GM23338 (cell line): ENCODE measurements at regions not wholly inside any gene's neighbourhood (a gene's known extent, or its start where the extent isn't known, plus 50 kb on each side); places are given as distances from the start of the nearest gene placed in this dataset.

Experiments used
- ATAC-seq: fragments of 200-7000 bp; cut with Tn5 transposase; 3 replicates; pipeline ENCODE4 v1.9.1; 2020
- DNase-seq: peaks from one replicate; pipeline ENCODE4 v3.0.0-alpha.2; 2015; ENCODE audit warnings: low spot score
- H2AFZ ChIP-seq: fragments of 200-600 bp; sonication (generic); 2 replicates; pipeline ENCODE4 v1.8.0; 2016; ENCODE audit warnings: antibody characterized with exemption, mild to moderate bottlenecking, moderate library complexity
- H3F3A ChIP-seq: fragments of 200-600 bp; sonication (generic); replicated peaks from 2 replicates; pipeline ENCODE4 v1.8.0; 2017; ENCODE audit warnings: antibody characterized with exemption, mixed run types, low read depth
- H3K27ac ChIP-seq: fragments of 200-600 bp; sonication (generic); 2 replicates; pipeline ENCODE4 v1.6.1; 2016; ENCODE audit warnings: low read depth
- H3K27me3 ChIP-seq: fragments of 200-600 bp; sonication (generic); 2 replicates; pipeline ENCODE4 v1.8.0; 2016; ENCODE audit warnings: mild to moderate bottlenecking, mixed run types, moderate library complexity; ENCODE audit not compliant: insufficient read depth
- H3K36me3 ChIP-seq: fragments of 200-600 bp; sonication (generic); 2 replicates; pipeline ENCODE4 v1.8.0; 2016; ENCODE audit warnings: mild to moderate bottlenecking; ENCODE audit not compliant: insufficient read depth
- H3K4me1 ChIP-seq: fragments of 200-600 bp; sonication (generic); 2 replicates; pipeline ENCODE4 v1.8.0; 2016; ENCODE audit warnings: mild to moderate bottlenecking, moderate library complexity; ENCODE audit not compliant: insufficient read depth
- H3K4me2 ChIP-seq: fragments of 200-600 bp; sonication (generic); 2 replicates; pipeline ENCODE4 v1.7.1; 2017; ENCODE audit warnings: mixed run types
- H3K4me3 ChIP-seq: fragments of 200-600 bp; sonication (generic); 2 replicates; pipeline ENCODE4 v1.6.1; 2016; ENCODE audit warnings: mixed run types
- H3K79me2 ChIP-seq: fragments of 200-600 bp; sonication (generic); replicated peaks from 2 replicates; pipeline ENCODE4 v1.8.0; 2017; ENCODE audit warnings: mild to moderate bottlenecking; ENCODE audit not compliant: insufficient read depth
- H3K9me2 ChIP-seq: fragments of 200-600 bp; sonication (generic); 2 replicates; pipeline ENCODE4 v1.8.0; 2017; ENCODE audit not compliant: insufficient read depth
- H4K20me1 ChIP-seq: fragments of 200-600 bp; sonication (generic); replicated peaks from 2 replicates; pipeline ENCODE4 v1.8.0; 2017; ENCODE audit warnings: mild to moderate bottlenecking; ENCODE audit not compliant: insufficient read depth
- H3K27ac Mint-ChIP-seq: 2 replicates; pipeline ENCODE4 v1.8.0; 2020; ENCODE audit warnings: inconsistent platforms, mild to moderate bottlenecking, moderate library complexity, mixed read lengths
- H3K27me3 Mint-ChIP-seq: 3 replicates; pipeline ENCODE4 v1.8.0; 2022; ENCODE audit warnings: low read depth, mild to moderate bottlenecking, moderate library complexity, mixed read lengths, inconsistent platforms; ENCODE audit not compliant: insufficient read depth, poor library complexity
- H3K36me3 Mint-ChIP-seq: 3 replicates; pipeline ENCODE4 v1.8.0; 2021; ENCODE audit warnings: low read depth, mild to moderate bottlenecking, inconsistent platforms, moderate library complexity, mixed read lengths
- H3K4me1 Mint-ChIP-seq: 3 replicates; pipeline ENCODE4 v1.8.0; 2020; ENCODE audit warnings: mild to moderate bottlenecking, inconsistent platforms, mixed read lengths
- H3K4me3 Mint-ChIP-seq: 3 replicates; pipeline ENCODE4 v1.8.0; 2021; ENCODE audit warnings: moderate library complexity, mild to moderate bottlenecking, inconsistent platforms, mixed read lengths
- H3K9me3 Mint-ChIP-seq: 3 replicates; pipeline ENCODE4 v1.8.0; 2020; ENCODE audit warnings: moderate library complexity, mild to moderate bottlenecking, inconsistent platforms, mixed read lengths
- CREB1 ChIP-seq: fragments of 250-450 bp; sonication (Bioruptor Pico); IDR thresholded peaks from 2 replicates; pipeline ENCODE4 v1.5.0; 2020; ENCODE audit warnings: low read depth, mild to moderate bottlenecking, moderate library complexity
- EZH2 ChIP-seq: fragments of 200-600 bp; sonication (generic); IDR thresholded peaks from one replicate; pipeline ENCODE4 v1.8.0; 2017; ENCODE audit warnings: antibody characterized with exemption, mild to moderate bottlenecking, low read depth; ENCODE audit not compliant: unreplicated experiment
- EZH2phosphoT487 ChIP-seq: fragments of 200-600 bp; sonication (generic); IDR thresholded peaks from one replicate; pipeline ENCODE4 v1.8.1; 2018; ENCODE audit warnings: antibody characterized with exemption; ENCODE audit not compliant: unreplicated experiment
- JUNB ChIP-seq: IDR thresholded peaks from one replicate; pipeline ENCODE4 v1.6.1; 2016; ENCODE audit warnings: antibody characterized with exemption; ENCODE audit not compliant: unreplicated experiment
- NANOG ChIP-seq: IDR thresholded peaks from 2 replicates; pipeline ENCODE4 v1.6.1; 2016; ENCODE audit warnings: antibody characterized with exemption, borderline replicate concordance
- POLR2AphosphoS5 ChIP-seq: IDR thresholded peaks from 2 replicates; pipeline ENCODE4 v1.6.1; 2016; ENCODE audit warnings: antibody characterized with exemption, low read depth
- STAT1 ChIP-seq: IDR thresholded peaks from one replicate; pipeline ENCODE4 v1.6.1; 2016; ENCODE audit warnings: antibody characterized with exemption; ENCODE audit not compliant: unreplicated experiment
- ZNF114 ChIP-seq: fragments of 250-450 bp; sonication (Bioruptor Pico); IDR thresholded peaks from 2 replicates; pipeline ENCODE4 v1.5.0; 2020; ENCODE audit warnings: mild to moderate bottlenecking, moderate library complexity
- ZNF331 ChIP-seq: fragments of 250-450 bp; sonication (Bioruptor Pico); IDR thresholded peaks from 2 replicates; pipeline ENCODE4 v1.5.0; 2020; ENCODE audit warnings: low read depth, mild to moderate bottlenecking, moderate library complexity
- TF ChIP-seq, protein P1 (sequence below): IDR thresholded peaks from one replicate; pipeline ENCODE4 v1.6.1; 2018; ENCODE audit warnings: antibody characterized with exemption; ENCODE audit not compliant: unreplicated experiment
- TF ChIP-seq, protein P2 (sequence below): IDR thresholded peaks from 2 replicates; pipeline ENCODE4 v1.6.1; 2016; ENCODE audit warnings: antibody characterized with exemption
- TF ChIP-seq, protein P3 (sequence below): fragments of 250-450 bp; sonication (Bioruptor Pico); IDR thresholded peaks from 2 replicates; pipeline ENCODE4 v1.5.0; 2020; ENCODE audit warnings: mild to moderate bottlenecking, moderate library complexity
- TF ChIP-seq, protein P4 (sequence below), 2 experiments: fragments of 200-600 bp in 1 of 2; sonication (generic) in 1 of 2; conservative IDR thresholded peaks; 2 replicates each; pipeline versions ENCODE4 v1.5.1 to v1.6.1; 2016 to 2017; ENCODE audit warnings: antibody characterized with exemption in 2 of 2, low read depth in 2 of 2, mild to moderate bottlenecking in 2 of 2, moderate library complexity in 1 of 2

DNA sequence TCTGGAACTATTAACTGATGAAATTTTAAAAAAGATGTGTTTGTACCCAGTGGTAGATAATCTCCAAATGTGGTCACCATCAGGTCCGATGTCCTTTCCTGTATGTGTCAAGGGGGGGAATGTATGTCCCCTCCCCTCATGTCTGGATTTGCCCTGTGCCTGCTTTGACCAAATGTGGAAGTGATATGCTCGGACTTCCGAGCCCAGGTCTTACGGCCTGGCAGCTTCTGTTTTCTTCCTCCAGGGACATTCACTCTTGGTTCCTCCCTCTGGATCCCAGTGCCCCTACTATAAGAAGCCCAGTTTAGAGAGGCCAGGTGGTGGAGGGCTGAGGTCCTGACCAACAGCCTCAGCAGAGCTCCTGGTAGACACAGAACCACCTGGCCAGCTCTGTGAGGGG lies 75.5 kb downstream of the CCR1 start:
- H3K9me3 Mint-ChIP-seq, result no peaks in the 10 kb centered on the region
- no peaks in the 10 kb centered on the region for H3K27me3 ChIP-seq
- ATAC-seq, result no peak
- no peaks in the 10 kb centered on the region for H3F3A ChIP-seq
- H3K4me1 ChIP-seq, result no peaks in the 10 kb centered on the region
- no peaks in the 10 kb centered on the region for H3K27me3 Mint-ChIP-seq
- H4K20me1 ChIP-seq, result no peaks in the 10 kb centered on the region
- TF ChIP-seq ZNF114 (CRISPR knock-in tag) (no peak), CREB1 (CRISPR knock-in tag) (no peak), EZH2phosphoT487 (no peak), JUNB (no peak), STAT1 (no peak), NANOG (no peak), EZH2 (no peak), POLR2AphosphoS5 (no peak), ZNF331 (CRISPR knock-in tag) (no peak)
- TF ChIP-seq, protein P1, sequence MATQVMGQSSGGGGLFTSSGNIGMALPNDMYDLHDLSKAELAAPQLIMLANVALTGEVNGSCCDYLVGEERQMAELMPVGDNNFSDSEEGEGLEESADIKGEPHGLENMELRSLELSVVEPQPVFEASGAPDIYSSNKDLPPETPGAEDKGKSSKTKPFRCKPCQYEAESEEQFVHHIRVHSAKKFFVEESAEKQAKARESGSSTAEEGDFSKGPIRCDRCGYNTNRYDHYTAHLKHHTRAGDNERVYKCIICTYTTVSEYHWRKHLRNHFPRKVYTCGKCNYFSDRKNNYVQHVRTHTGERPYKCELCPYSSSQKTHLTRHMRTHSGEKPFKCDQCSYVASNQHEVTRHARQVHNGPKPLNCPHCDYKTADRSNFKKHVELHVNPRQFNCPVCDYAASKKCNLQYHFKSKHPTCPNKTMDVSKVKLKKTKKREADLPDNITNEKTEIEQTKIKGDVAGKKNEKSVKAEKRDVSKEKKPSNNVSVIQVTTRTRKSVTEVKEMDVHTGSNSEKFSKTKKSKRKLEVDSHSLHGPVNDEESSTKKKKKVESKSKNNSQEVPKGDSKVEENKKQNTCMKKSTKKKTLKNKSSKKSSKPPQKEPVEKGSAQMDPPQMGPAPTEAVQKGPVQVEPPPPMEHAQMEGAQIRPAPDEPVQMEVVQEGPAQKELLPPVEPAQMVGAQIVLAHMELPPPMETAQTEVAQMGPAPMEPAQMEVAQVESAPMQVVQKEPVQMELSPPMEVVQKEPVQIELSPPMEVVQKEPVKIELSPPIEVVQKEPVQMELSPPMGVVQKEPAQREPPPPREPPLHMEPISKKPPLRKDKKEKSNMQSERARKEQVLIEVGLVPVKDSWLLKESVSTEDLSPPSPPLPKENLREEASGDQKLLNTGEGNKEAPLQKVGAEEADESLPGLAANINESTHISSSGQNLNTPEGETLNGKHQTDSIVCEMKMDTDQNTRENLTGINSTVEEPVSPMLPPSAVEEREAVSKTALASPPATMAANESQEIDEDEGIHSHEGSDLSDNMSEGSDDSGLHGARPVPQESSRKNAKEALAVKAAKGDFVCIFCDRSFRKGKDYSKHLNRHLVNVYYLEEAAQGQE, result no peak
- TF ChIP-seq, protein P2, sequence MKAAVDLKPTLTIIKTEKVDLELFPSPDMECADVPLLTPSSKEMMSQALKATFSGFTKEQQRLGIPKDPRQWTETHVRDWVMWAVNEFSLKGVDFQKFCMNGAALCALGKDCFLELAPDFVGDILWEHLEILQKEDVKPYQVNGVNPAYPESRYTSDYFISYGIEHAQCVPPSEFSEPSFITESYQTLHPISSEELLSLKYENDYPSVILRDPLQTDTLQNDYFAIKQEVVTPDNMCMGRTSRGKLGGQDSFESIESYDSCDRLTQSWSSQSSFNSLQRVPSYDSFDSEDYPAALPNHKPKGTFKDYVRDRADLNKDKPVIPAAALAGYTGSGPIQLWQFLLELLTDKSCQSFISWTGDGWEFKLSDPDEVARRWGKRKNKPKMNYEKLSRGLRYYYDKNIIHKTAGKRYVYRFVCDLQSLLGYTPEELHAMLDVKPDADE, result no peak
- TF ChIP-seq, protein P3, sequence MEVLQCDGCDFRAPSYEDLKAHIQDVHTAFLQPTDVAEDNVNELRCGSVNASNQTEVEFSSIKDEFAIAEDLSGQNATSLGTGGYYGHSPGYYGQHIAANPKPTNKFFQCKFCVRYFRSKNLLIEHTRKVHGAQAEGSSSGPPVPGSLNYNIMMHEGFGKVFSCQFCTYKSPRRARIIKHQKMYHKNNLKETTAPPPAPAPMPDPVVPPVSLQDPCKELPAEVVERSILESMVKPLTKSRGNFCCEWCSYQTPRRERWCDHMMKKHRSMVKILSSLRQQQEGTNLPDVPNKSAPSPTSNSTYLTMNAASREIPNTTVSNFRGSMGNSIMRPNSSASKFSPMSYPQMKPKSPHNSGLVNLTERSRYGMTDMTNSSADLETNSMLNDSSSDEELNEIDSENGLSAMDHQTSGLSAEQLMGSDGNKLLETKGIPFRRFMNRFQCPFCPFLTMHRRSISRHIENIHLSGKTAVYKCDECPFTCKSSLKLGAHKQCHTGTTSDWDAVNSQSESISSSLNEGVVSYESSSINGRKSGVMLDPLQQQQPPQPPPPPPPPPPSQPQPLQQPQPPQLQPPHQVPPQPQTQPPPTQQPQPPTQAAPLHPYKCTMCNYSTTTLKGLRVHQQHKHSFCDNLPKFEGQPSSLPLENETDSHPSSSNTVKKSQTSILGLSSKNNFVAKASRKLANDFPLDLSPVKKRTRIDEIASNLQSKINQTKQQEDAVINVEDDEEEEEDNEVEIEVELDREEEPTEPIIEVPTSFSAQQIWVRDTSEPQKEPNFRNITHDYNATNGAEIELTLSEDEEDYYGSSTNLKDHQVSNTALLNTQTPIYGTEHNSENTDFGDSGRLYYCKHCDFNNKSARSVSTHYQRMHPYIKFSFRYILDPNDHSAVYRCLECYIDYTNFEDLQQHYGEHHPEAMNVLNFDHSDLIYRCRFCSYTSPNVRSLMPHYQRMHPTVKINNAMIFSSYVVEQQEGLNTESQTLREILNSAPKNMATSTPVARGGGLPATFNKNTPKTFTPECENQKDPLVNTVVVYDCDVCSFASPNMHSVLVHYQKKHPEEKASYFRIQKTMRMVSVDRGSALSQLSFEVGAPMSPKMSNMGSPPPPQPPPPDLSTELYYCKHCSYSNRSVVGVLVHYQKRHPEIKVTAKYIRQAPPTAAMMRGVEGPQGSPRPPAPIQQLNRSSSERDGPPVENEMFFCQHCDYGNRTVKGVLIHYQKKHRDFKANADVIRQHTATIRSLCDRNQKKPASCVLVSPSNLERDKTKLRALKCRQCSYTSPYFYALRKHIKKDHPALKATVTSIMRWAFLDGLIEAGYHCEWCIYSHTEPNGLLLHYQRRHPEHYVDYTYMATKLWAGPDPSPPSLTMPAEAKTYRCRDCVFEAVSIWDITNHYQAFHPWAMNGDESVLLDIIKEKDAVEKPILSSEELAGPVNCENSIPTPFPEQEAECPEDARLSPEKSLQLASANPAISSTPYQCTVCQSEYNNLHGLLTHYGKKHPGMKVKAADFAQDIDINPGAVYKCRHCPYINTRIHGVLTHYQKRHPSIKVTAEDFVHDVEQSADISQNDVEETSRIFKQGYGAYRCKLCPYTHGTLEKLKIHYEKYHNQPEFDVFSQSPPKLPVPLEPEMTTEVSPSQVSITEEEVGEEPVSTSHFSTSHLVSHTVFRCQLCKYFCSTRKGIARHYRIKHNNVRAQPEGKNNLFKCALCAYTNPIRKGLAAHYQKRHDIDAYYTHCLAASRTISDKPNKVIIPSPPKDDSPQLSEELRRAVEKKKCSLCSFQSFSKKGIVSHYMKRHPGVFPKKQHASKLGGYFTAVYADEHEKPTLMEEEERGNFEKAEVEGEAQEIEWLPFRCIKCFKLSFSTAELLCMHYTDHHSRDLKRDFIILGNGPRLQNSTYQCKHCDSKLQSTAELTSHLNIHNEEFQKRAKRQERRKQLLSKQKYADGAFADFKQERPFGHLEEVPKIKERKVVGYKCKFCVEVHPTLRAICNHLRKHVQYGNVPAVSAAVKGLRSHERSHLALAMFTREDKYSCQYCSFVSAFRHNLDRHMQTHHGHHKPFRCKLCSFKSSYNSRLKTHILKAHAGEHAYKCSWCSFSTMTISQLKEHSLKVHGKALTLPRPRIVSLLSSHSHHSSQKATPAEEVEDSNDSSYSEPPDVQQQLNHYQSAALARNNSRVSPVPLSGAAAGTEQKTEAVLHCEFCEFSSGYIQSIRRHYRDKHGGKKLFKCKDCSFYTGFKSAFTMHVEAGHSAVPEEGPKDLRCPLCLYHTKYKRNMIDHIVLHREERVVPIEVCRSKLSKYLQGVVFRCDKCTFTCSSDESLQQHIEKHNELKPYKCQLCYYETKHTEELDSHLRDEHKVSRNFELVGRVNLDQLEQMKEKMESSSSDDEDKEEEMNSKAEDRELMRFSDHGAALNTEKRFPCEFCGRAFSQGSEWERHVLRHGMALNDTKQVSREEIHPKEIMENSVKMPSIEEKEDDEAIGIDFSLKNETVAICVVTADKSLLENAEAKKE, result no peak
- TF ChIP-seq, protein P4, sequence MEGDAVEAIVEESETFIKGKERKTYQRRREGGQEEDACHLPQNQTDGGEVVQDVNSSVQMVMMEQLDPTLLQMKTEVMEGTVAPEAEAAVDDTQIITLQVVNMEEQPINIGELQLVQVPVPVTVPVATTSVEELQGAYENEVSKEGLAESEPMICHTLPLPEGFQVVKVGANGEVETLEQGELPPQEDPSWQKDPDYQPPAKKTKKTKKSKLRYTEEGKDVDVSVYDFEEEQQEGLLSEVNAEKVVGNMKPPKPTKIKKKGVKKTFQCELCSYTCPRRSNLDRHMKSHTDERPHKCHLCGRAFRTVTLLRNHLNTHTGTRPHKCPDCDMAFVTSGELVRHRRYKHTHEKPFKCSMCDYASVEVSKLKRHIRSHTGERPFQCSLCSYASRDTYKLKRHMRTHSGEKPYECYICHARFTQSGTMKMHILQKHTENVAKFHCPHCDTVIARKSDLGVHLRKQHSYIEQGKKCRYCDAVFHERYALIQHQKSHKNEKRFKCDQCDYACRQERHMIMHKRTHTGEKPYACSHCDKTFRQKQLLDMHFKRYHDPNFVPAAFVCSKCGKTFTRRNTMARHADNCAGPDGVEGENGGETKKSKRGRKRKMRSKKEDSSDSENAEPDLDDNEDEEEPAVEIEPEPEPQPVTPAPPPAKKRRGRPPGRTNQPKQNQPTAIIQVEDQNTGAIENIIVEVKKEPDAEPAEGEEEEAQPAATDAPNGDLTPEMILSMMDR (conservative IDR thresholded peaks at IDR 0.05; ENCODE audit: low read depth in 2 of 2), result no peak
- no peaks in the 10 kb centered on the region for H3K4me1 Mint-ChIP-seq
- no peaks in the 10 kb centered on the region for H3K36me3 Mint-ChIP-seq
- no peak overlapping the region for H3K4me3 ChIP-seq
- no peak overlapping the region for H3K27ac ChIP-seq
- no peak overlapping the region for H2AFZ ChIP-seq
- no peak for DNase-seq
- H3K4me3 Mint-ChIP-seq, result no peak overlapping the region
- H3K4me2 ChIP-seq, result no peak overlapping the region
- H3K79me2 ChIP-seq, result no peaks in the 10 kb centered on the region
- H3K27ac Mint-ChIP-seq, result no peak overlapping the region
- no peaks in the 10 kb centered on the region for H3K36me3 ChIP-seq
- H3K9me2 ChIP-seq, result 0 out of 2 replicates have a peak, but pooled peaks cover 2% of the 10 kb centered on the region
